ENCODE measurements at regions not wholly inside any gene's neighbourhood (a gene's known extent, or its start where the extent isn't known, plus 50 kb on each side); places are given as distances from the start of the nearest gene placed in this dataset.

- H3K4me3 ChIP-seq = no peak overlapping the region
- intact Hi-C loops (cut with DNase I) = no loop called here
- WGBS, 2 donors = 50 to 88% methylated on average over 1 of the region's 1 CpG
- TF ChIP-seq POLR2A (IDR thresholded peaks at IDR 0.05) = no peak
- no peak for TF ChIP-seq CTCF (IDR thresholded peaks at IDR 0.05)
- DNase-seq (no peak), ATAC-seq (no peak)
- no peaks in the 10 kb centered on the region for H3K27me3 ChIP-seq
- no peaks in the 10 kb centered on the region for H3K4me1 ChIP-seq
- no peaks in the 10 kb centered on the region for H3K9me3 ChIP-seq
- no peaks in the 10 kb centered on the region for H3K36me3 ChIP-seq (replicated peaks in 1 of 2; ENCODE audit: insufficient read depth in 1 of 2, low read depth in 2 of 2)
- H3K27ac ChIP-seq = no peak overlapping the region
Measured at GRCh38 chrX:42930951-42931350, 153.0 kb upstream of the PPP1R2C start.

GRCh38 chrX:42933187-42933586 is 155.2 kb upstream of the PPP1R2C start:
- H3K27ac ChIP-seq = no peak overlapping the region
- H3K4me3 ChIP-seq = no peak overlapping the region
- H3K4me1 ChIP-seq = no peaks in the 10 kb centered on the region
- no peak for TF ChIP-seq CTCF (IDR thresholded peaks at IDR 0.05)
- TF ChIP-seq POLR2A (IDR thresholded peaks at IDR 0.05) = no peak
- 58 to 77% methylated on average over 1 of the region's 1 CpG for WGBS, 2 donors
- no peak for ATAC-seq
- no peaks in the 10 kb centered on the region for H3K27me3 ChIP-seq
- no peaks in the 10 kb centered on the region for H3K9me3 ChIP-seq
- intact Hi-C loops (cut with DNase I) = no loop called here
- no peaks in the 10 kb centered on the region for H3K36me3 ChIP-seq (replicated peaks in 1 of 2; ENCODE audit: insufficient read depth in 1 of 2, low read depth in 2 of 2)
- no peak for DNase-seq

GRCh38 chrX:42934020-42934726 is 156.2 kb upstream of the PPP1R2C start:
- 48 to 71% methylated on average over 2 to 5 of the region's 5 CpGs for WGBS, 2 donors
- ATAC-seq (no peak), DNase-seq (no peak)

GRCh38 chrX:42941671-42942070 is 163.7 kb upstream of the PPP1R2C start:
- DNase-seq (no peak), ATAC-seq (no peak)
- TF ChIP-seq POLR2A (IDR thresholded peaks at IDR 0.05) = no peak
- TF ChIP-seq CTCF (IDR thresholded peaks at IDR 0.05) = no peak
- intact Hi-C loops (cut with DNase I) = no loop called here
- WGBS, 2 donors = 81 to 88% methylated on average over 2 of the region's 2 CpGs
- Histone ChIP-seq H3K4me1 (no peaks in the 10 kb centered on the region), H3K27ac (no peak overlapping the region), H3K9me3 (no peaks in the 10 kb centered on the region), H3K4me3 (no peak overlapping the region), H3K27me3 (no peaks in the 10 kb centered on the region), H3K36me3 (replicated peaks in 1 of 2; ENCODE audit: insufficient read depth in 1 of 2, low read depth in 2 of 2) (no peaks in the 10 kb centered on the region)

More at GRCh38 chrX:42934020-42934726, 156.2 kb upstream of the PPP1R2C start:
- H3K36me3 ChIP-seq (replicated peaks in 1 of 2; ENCODE audit: insufficient read depth in 1 of 2, low read depth in 2 of 2) = no peaks in the 10 kb centered on the region
- intact Hi-C loops (cut with DNase I) = no loop called here
- H3K27me3 ChIP-seq = no peaks in the 10 kb centered on the region
- H3K4me3 ChIP-seq = no peak overlapping the region
- no peaks in the 10 kb centered on the region for H3K4me1 ChIP-seq
- H3K27ac ChIP-seq = no peak overlapping the region
- H3K9me3 ChIP-seq = no peaks in the 10 kb centered on the region
- TF ChIP-seq CTCF (IDR thresholded peaks at IDR 0.05) (no peak), POLR2A (IDR thresholded peaks at IDR 0.05) (no peak)
